Esophagus squamous epithelium (tissue), 4 donors: ENCODE measurements at regions not wholly inside any gene's neighbourhood (a gene's known extent, or its start where the extent isn't known, plus 50 kb on each side); places are given as distances from the start of the nearest gene placed in this dataset.

ENCODE experiments used
- CTCF ChIP-seq, 6 experiments: fragments of 450-650 bp in 4 of 6; fragments of 200-600 bp in 2 of 6; sonication (generic) in 2 of 6; IDR thresholded peaks; one replicate each; pipeline ENCODE4 v1.5.1; 2016 to 2019; ENCODE audit warnings: antibody characterized with exemption in 6 of 6, mild to moderate bottlenecking in 4 of 6, moderate library complexity in 4 of 6
- POLR2A ChIP-seq, 4 donors: fragments of 450-650 bp; IDR thresholded peaks; one replicate each; pipeline ENCODE4 v1.6.1; 2017; ENCODE audit warnings: antibody characterized with exemption in 4 of 4, mild to moderate bottlenecking in 4 of 4, moderate library complexity in 3 of 4

GRCh38 chr13:83223546-83223945, 658.7 kb downstream of the SLITRK1 start:
- no peak for TF ChIP-seq CTCF (IDR thresholded peaks at IDR 0.05)
- no peak for TF ChIP-seq POLR2A (IDR thresholded peaks at IDR 0.05)
